ENCODE measurements at regions not wholly inside any gene's neighbourhood (a gene's known extent, or its start where the extent isn't known, plus 50 kb on each side); places are given as distances from the start of the nearest gene placed in this dataset.
A peak's percentile ranks its signal among the peaks of the same experiment; 100 is the strongest.

DNA sequence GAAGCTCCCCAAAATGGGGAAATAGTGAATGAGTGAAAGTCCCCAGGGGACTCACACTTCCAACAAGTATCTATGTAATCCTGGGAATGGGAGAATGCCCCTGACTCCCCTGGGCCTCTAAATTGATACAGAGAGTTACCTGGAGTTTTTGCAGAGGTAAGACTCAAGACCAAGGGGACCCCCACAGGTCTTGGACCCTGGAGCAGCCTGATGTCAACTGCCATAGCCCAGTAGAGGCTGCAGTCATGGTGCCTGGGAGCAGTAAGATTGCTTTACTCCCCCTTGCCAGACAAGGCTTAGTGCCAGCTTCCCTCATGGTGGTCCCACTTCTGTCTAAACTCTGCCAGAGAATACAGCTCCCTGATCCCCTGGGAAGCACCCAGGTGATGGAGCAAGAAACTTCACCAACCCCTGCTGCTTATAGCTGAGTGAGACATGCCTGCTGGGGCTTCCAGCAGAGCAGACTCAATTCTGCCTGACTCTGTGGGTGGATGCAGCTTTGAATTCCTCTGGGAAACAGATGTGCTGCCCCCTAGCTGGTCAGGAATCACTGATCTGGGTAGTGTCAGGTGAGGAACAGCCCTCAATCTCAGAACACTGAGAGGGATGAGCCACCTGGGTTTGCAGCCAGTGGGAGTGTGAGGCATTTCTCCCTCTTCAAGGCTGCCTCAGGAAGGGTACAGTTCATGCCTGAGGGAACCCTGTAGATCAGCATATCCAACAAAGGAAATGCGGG is 485.9 kb downstream of the NSUN3 start:
- Histone ChIP-seq H3K27me3 (no peaks in the 10 kb centered on the region), H3K9me3 (peaks cover 2% of the 10 kb centered on the region), H3K36me3 (no peaks in the 10 kb centered on the region), H3K4me3 (no peak overlapping the region)
- peak; percentile 1 for DNase-seq

DNA sequence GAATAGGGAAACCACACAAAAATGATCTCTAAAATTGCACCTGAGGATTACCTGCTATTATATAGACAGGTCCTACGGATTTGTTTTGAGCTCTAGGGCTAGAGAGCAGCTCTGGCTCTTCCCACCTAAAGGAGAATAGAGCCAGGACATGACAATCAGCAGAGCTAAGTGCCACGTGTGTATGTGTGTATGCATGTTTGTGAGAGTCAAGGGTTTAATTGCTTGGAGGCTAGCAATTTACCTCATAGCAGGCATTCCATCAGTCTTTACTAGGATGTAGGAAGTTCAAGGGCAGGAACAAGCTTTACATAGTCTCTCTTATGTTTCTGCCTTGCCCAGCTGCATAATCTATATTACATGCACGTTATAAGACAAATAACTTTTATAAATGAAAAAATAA is 498.2 kb downstream of the NSUN3 start:
- no peaks in the 10 kb centered on the region for H3K36me3 ChIP-seq
- H3K27me3 ChIP-seq = no peaks in the 10 kb centered on the region
- no peak overlapping the region for H3K4me3 ChIP-seq
- DNase-seq = no peak
- no peaks in the 10 kb centered on the region; the same call in 1 of the 2 replicates for H3K9me3 ChIP-seq

DNA sequence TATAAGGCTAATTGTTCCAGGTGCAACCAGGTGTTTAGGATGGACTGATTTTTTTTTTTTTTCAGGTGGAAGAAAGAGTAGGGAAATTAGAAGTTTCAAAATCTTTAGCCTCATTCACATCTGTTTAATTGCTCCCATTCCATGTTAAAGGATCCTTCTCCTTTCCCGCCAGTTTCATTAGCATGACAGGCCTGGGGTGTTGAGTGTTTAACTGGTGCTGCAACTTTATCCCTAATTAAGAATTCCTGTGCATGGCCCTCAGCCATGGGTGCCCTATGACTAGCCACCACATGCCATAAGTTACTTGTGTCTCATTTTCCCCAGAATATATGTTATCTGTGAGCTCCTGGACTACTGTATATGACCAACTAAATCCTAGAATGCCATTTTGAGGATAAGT is 501.4 kb downstream of the NSUN3 start:
- Histone ChIP-seq H3K9me3 (no peaks in the 10 kb centered on the region; the same call in 1 of the 2 replicates), H3K36me3 (no peaks in the 10 kb centered on the region), H3K4me3 (no peak overlapping the region), H3K27me3 (no peaks in the 10 kb centered on the region)
- no peak for DNase-seq

DNA sequence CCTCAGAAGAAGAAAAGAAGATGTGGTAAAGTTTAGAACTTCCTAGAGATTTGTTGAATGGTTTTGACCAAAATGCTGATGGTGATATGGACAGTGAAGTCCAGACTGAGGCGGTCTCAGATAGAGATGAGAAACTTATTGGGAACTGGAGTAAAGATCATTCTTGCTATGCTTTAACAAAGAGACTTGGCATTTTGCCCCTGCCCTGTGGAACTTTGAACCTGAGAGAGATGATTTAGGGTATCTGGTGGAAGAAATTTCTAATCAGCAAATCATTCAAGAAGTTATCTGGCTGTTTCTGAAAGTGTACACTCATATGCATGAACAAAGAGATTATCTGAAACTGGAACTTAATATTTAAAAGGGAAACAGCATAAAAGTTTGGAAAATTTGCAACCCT is 505.2 kb downstream of the NSUN3 start:
- Histone ChIP-seq H3K27me3 (no peaks in the 10 kb centered on the region), H3K9me3 (no peaks in the 10 kb centered on the region; the same call in 1 of the 2 replicates), H3K4me3 (no peak overlapping the region), H3K36me3 (no peaks in the 10 kb centered on the region)
- DNase-seq = no peak

DNA sequence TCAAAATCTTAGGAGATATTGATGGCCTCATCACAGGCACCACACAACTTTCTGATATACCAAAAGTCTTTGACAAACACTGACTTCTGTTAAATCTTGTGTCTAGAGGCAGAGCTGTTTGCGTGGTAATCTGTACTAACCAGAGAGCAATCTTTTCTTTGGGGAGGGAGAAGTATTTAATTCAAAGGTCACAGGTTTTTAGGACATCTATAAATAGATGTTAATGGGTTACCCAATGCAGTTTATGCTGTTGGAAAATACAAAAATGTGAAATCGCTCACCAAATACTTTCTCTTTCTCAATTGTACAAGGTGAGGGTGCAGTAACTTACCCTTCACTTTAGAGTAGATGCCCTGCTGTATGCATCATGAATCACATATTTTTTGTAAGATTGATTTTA is 510.5 kb downstream of the NSUN3 start:
- Histone ChIP-seq H3K36me3 (no peaks in the 10 kb centered on the region), H3K4me3 (no peak overlapping the region), H3K27me3 (no peaks in the 10 kb centered on the region), H3K9me3 (no peaks in the 10 kb centered on the region)
- no peak for DNase-seq

DNA sequence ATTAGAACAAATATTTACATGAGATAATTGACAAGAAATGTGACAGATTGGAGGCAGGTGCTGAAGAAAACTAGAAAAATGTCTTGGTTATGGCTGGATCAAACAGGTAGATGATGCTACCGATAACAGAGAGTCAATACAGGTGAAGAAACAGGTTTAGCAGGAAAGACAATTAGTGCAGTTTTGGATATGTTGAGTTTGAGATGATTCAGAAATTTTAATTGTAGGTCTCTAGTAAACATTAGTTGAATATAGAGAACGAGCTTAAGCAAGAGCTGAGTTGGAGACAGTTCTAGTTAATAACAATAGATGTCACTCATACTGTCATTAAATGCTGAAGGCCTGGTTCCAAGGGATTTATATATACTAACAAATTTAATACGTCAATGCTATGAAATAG is 524.4 kb downstream of the NSUN3 start:
- DNase-seq = no peak
- H3K36me3 ChIP-seq = no peaks in the 10 kb centered on the region
- no peaks in the 10 kb centered on the region for H3K9me3 ChIP-seq
- H3K4me3 ChIP-seq = no peak overlapping the region
- no peaks in the 10 kb centered on the region for H3K27me3 ChIP-seq

DNA sequence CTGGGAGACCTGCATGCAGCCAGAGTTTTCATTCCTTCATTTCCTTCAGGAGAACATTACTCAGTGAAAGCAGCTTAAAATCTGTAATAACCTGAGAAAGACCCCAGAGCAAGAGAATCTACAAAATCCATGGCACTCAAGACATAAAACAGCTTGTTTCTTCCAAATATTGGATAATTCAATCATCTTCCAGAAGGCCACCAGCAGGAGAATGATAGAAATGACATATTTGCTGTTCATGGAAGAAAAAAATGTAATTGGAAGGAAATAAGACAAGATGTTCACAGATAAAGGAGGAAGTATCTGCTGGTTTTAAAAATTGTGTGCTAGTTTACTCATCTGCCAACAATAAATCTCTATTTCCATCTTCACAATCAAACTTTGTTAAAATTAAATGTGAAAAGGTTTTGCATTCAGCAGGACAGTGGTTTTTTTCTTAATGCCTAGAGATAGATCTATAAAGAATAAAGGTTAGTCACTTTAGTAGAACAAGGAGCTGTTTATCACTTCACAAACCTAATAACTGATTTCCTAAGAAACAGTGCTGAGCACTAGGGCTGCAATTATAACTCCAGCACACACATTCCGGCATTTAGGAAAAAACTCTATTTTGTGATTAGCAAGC is 530.8 kb downstream of the NSUN3 start:
- no peak for DNase-seq
- no peak overlapping the region for H3K4me3 ChIP-seq
- H3K36me3 ChIP-seq = no peaks in the 10 kb centered on the region
- H3K9me3 ChIP-seq = no peaks in the 10 kb centered on the region
- no peaks in the 10 kb centered on the region for H3K27me3 ChIP-seq

DNA sequence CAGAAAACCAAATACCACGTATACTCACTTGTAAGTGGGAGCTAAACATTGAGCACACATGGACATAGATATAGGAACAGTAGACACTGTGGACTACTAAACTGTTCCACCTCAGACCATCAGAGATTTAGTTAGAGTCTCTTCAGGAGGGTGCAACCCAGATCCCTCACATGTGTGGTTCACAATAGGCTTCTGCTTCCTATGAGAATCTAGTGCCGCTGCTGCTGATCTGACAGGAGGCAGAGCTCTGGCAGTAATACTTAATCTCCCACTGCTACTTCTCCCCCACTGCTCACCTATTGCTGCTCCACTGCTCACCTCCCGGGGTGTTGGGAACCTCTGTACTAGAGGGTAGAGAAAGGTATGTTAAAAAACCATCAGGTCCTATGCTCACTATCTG is 533.3 kb downstream of the NSUN3 start:
- no peaks in the 10 kb centered on the region for H3K27me3 ChIP-seq
- no peak for DNase-seq
- H3K36me3 ChIP-seq = no peaks in the 10 kb centered on the region
- H3K4me3 ChIP-seq = no peak overlapping the region
- no peaks in the 10 kb centered on the region for H3K9me3 ChIP-seq

DNA sequence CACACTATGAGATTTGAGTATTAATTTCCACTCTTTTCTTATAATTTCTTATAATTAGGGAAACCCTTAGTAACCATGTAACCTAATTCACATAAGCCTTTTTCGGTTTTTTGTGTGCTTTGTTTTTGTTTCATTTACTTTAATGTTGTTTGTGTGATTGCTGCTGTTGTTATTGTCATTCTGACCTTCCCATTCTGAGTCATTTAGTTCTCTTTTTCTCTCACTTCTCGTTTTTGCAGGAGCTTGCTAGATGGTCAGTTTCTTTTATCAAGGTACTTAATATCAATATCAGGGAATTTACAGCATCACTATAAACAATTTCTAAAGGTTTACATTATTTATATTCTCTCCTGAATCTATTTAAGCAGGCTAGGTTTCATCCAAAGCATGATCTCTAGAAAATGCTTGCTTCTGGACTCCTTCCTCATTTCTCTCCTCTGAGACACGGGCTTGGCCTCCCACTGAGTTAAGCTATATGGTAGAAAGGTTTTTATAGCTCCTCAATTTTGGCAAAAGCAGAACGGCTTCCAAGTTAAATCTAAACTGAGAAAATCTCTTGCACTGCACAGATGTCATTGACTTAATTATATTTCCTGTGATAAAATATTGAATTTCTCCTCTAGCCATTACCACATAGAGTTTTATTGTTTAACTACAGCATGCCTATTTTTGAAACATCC is 534.2 kb downstream of the NSUN3 start:
- no peaks in the 10 kb centered on the region for H3K9me3 ChIP-seq
- DNase-seq = no peak
- H3K36me3 ChIP-seq = no peaks in the 10 kb centered on the region
- H3K27me3 ChIP-seq = no peaks in the 10 kb centered on the region
- H3K4me3 ChIP-seq = no peak overlapping the region

DNA sequence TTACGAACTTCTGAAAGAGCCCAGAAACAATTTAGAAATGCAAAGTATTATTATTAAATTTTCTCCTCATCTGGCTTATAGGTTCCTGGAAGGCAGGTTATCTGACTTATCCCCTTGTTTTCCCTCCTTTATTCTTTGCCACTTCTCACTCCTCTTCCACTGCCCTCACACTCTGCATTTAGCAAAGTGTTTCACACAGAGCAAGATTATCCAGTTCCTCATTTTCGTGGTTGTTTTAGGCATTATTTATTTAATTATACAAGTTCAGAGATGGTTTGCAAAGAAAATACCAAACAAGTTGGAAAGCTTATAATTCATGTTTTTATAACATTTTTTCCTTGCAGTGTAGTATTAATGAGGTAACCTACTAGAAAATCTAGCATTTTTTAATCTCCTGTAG is 544.9 kb downstream of the NSUN3 start:
- Histone ChIP-seq H3K27me3 (no peaks in the 10 kb centered on the region), H3K4me3 (no peak overlapping the region), H3K36me3 (no peaks in the 10 kb centered on the region), H3K9me3 (no peaks in the 10 kb centered on the region)
- no peak for DNase-seq

DNA sequence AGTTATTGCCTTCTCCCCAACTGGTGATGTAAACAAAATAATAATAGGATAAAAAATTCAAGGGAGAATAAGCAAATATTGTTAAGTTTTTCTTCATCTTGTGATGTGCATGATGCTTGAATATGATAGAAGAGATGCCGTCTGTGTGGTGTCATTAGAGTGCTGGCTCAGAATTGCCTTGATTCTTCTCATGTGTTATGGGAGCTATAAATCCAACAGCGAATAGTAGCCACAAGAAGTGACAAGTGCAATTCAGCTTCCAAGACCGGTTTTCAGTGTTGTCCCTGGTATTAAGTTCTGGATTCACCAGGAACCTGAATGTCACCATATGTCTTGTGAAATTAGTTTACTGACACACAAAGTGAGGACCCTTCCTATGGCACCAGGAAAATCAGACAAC is 547.0 kb downstream of the NSUN3 start:
- no peaks in the 10 kb centered on the region for H3K27me3 ChIP-seq
- no peak for DNase-seq
- no peak overlapping the region for H3K4me3 ChIP-seq
- H3K9me3 ChIP-seq = no peaks in the 10 kb centered on the region
- no peaks in the 10 kb centered on the region for H3K36me3 ChIP-seq

DNA sequence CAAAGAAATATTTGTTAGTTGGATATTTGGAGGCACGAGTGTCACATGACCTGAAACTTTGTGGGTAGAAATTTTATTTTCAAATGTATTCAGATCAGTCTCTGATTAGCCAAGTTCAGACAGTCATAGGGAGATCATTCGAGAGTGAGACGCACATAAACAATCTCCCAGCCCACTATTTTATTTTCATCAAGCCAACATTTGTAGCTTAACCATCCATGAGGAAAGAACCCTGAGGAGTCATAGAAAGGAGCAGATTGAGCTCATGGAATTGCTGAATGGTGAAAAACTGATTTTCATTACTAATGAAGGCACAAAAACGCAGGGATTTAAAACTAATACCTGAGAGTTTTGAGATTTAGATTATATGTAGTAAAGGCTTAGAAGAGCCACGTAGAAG is 548.7 kb downstream of the NSUN3 start:
- Histone ChIP-seq H3K9me3 (no peaks in the 10 kb centered on the region), H3K27me3 (no peaks in the 10 kb centered on the region), H3K4me3 (no peak overlapping the region), H3K36me3 (no peaks in the 10 kb centered on the region)
- DNase-seq = no peak

DNA sequence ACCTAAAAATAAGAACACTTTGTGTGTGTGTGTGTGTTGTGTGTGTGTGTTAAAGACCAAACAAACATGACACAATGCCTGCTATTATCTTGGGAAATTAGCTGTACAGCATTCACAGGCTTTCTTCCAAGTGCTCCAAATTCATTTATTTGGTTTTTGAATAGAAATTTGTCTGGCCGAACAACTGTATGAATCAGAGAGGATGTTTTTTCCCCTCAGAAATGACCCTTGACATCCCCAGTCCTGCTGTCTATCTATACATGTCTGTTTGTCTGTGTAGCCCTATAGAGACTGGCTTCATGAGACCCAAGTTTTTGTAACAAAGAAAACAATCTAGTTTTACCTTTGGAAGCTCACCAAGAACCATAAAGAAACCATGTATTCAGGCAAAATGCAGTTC is 549.8 kb downstream of the NSUN3 start:
- no peaks in the 10 kb centered on the region for H3K36me3 ChIP-seq
- H3K4me3 ChIP-seq = no peak overlapping the region
- no peaks in the 10 kb centered on the region for H3K27me3 ChIP-seq
- DNase-seq = no peak
- no peaks in the 10 kb centered on the region for H3K9me3 ChIP-seq

DNA sequence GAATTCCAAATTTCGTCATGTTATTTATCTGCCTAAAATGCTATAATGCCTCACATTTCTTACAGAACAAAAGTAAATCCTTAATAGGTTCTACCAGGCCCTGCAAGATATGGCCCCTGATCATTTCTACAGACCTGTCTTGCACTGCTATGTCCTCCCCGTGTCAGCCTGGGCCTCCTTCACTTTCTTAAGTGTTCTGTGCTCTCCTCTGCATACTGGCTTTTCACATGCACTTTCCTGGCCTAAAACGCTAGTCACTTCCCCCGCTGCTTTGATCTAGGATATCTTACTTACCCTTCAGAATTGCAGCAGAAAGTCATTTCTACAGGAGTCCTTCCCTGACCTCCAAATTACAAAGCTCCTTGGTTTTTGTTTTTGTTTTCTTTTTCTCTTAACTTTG is 551.3 kb downstream of the NSUN3 start:
- H3K36me3 ChIP-seq = no peaks in the 10 kb centered on the region
- DNase-seq = no peak
- H3K4me3 ChIP-seq = no peak overlapping the region
- H3K27me3 ChIP-seq = no peaks in the 10 kb centered on the region
- no peaks in the 10 kb centered on the region for H3K9me3 ChIP-seq

DNA sequence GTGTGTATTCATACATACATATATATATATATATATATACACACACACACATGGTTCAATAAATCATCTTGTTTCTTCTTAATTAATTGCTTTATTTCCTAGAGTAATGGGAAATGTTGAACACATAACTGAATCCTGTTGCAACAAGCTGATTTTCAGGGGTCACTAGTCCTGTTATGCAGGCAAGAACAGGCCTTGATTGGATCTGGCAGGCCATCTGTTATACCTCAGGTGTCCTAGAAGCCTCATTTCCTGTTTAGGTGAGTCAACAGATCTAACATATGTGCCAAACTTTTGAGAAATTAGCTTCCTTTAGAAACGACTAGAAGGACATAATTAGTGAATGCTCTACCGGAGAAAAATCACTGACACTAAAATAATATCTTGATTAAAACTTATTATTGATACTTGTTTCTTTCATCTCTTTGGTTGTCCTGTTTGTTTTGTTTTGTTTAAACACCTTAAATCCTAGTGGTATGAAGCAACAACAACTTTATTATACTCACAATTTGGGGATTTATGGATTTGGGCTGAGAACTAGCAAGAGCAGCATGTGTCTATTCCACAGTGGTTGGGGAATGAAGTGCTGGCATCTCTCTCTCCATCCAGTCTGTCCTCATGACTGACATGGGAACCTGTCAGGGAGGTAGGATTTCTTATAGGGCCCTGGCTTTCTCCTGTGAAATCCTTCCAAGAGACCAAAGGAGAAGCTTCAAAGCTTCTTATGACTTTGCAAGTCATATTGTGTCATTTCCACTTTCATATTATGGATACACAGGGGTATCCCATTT is 552.6 kb downstream of the NSUN3 start:
- H3K27me3 ChIP-seq = no peaks in the 10 kb centered on the region
- DNase-seq = no peak
- no peaks in the 10 kb centered on the region for H3K9me3 ChIP-seq
- H3K4me3 ChIP-seq = no peak overlapping the region
- H3K36me3 ChIP-seq = no peaks in the 10 kb centered on the region

DNA sequence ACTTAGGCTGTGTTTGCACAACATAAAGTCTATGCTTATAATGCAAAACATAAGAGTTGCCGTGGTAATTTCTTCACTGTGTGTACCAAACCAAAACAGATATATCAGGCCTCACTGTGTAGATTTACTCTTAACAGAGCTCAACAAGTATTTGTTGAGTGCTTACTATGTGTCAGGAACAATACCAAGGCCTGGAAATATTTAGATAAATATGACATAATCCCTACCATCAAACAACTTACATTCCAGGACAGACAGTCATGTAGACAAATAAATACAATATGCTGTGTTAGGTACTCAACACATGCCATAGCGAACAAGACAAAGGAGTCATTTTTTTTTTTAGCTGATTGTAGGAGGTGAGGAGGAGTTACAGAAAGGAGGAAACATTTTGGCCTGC is 554.0 kb downstream of the NSUN3 start:
- Histone ChIP-seq H3K36me3 (no peaks in the 10 kb centered on the region), H3K4me3 (no peak overlapping the region), H3K9me3 (no peaks in the 10 kb centered on the region), H3K27me3 (no peaks in the 10 kb centered on the region)
- DNase-seq = no peak

DNA sequence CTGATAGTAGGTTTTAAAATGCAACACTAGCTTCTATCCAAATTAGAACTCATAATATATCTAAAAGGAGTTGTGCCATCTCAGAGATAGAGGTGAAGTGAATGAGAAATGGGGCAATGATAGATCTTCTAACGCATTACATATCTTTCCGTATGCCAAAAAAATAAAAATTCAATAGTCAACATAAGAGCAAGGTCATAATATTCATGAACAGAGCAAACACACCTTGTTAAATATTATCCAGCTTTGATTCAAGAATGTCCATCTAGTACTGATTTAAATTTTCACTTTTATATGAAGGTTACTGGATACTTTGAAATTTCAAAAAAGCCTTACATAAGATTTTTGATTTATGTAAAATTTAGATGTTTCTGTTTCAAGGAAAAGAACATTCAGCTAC is 554.5 kb downstream of the NSUN3 start:
- no peak for DNase-seq
- Histone ChIP-seq H3K9me3 (no peaks in the 10 kb centered on the region), H3K4me3 (no peak overlapping the region), H3K27me3 (no peaks in the 10 kb centered on the region), H3K36me3 (no peaks in the 10 kb centered on the region)
